ENCODE measurements at regions not wholly inside any gene's neighbourhood (a gene's known extent, or its start where the extent isn't known, plus 50 kb on each side); places are given as distances from the start of the nearest gene placed in this dataset.

- no peaks in the 10 kb centered on the region for H3K9me1 ChIP-seq (ENCODE audit: insufficient read depth, low read length)
- no peak overlapping the region for H4K91ac ChIP-seq (ENCODE audit: insufficient read depth, low read depth, low read length)
- H2AFZ ChIP-seq (replicated peaks; ENCODE audit: low read length, poor library complexity): no peak overlapping the region
- no TSS peak for BruUV-seq (replicated peaks)
- H3K4me2 ChIP-seq (ENCODE audit: low read depth, low read length): no peak overlapping the region
- WGBS, 2 experiments (ENCODE audit: extremely low coverage in 2 of 2, insufficient read length in 1 of 2): no CpG with 5 or more reads among the region's 1 CpG
- H3K18ac ChIP-seq (ENCODE audit: low read depth, low read length): no peak overlapping the region
- H4K5ac ChIP-seq (ENCODE audit: low read depth, low read length): no peak overlapping the region
- H3K4me1 ChIP-seq (ENCODE audit: control insufficient read depth, insufficient read depth, low read length): no peaks in the 10 kb centered on the region
- no peaks in the 10 kb centered on the region for H3K27me3 ChIP-seq (ENCODE audit: control insufficient read depth, insufficient read depth, low read length)
- ATAC-seq (ENCODE audit: low read depth) (no peak), DNase-seq (no peak)
- H3K14ac ChIP-seq (replicated peaks; ENCODE audit: low read depth, low read length): no peak overlapping the region
- TF ChIP-seq SMC3 (IDR thresholded peaks at IDR 0.05; ENCODE audit: low read depth, low read length) (no peak), RCOR1 (IDR thresholded peaks at IDR 0.05; ENCODE audit: insufficient replicate concordance, low read length) (no peak), USF2 (IDR thresholded peaks at IDR 0.05; ENCODE audit: low read depth, low read length) (no peak), MXI1 (IDR thresholded peaks at IDR 0.05; ENCODE audit: borderline replicate concordance, low read depth, low read length) (no peak), BHLHE40 (IDR thresholded peaks at IDR 0.05; ENCODE audit: low read depth, low read length) (no peak), CEBPB (IDR thresholded peaks at IDR 0.05; ENCODE audit: low read depth, low read length) (no peak), CHD1 (IDR thresholded peaks at IDR 0.05; ENCODE audit: low read depth, low read length) (no peak), POLR2A (IDR thresholded peaks at IDR 0.05; ENCODE audit: low read depth, low read length) (no peak), CTCF (conservative IDR thresholded peaks at IDR 0.05; ENCODE audit: low read depth, low read length) (no peak), FOS (IDR thresholded peaks at IDR 0.05; ENCODE audit: low read depth, low read length) (no peak), RFX5 (IDR thresholded peaks at IDR 0.05; ENCODE audit: low read depth, low read length) (no peak), MAZ (IDR thresholded peaks at IDR 0.05; ENCODE audit: borderline replicate concordance, low read depth, low read length) (no peak), RAD21 (IDR thresholded peaks at IDR 0.05; ENCODE audit: low read length) (no peak), MAFK (IDR thresholded peaks at IDR 0.05; ENCODE audit: low read depth, low read length) (no peak), NFE2L2 (IDR thresholded peaks at IDR 0.05; ENCODE audit: low read depth, low read length) (no peak), ELK1 (IDR thresholded peaks at IDR 0.05; ENCODE audit: borderline replicate concordance, low read depth, low read length) (no peak)
- H2BK15ac ChIP-seq (ENCODE audit: low read depth, low read length): no peak overlapping the region
- H3K56ac ChIP-seq (ENCODE audit: extremely low read depth, insufficient read depth, low read length): no peak overlapping the region
- H2AK9ac ChIP-seq (replicated peaks; ENCODE audit: low read depth, low read length, poor library complexity): no peak overlapping the region
- POLR2A ChIA-PET (ENCODE audit: unreplicated experiment): no interaction called here
- H3K23ac ChIP-seq (ENCODE audit: low read depth, low read length): no peak overlapping the region
- dilution Hi-C loops (cut with HindIII; ENCODE audit: low sequenced_read_pairs, unreplicated experiment): no loop called here
- H3K4ac ChIP-seq (ENCODE audit: low read depth, low read length): no peak overlapping the region
- no peak overlapping the region for H4K8ac ChIP-seq (ENCODE audit: low read depth in 2 of 2, low read length in 2 of 2)
- no peak overlapping the region for H3K27ac ChIP-seq (ENCODE audit: insufficient read depth, low read length)
- intact Hi-C loops (cut with micrococcal nuclease): no loop called here
- no peaks in the 10 kb centered on the region for H4K20me1 ChIP-seq (ENCODE audit: insufficient read depth, low read length)
- H3K9me3 ChIP-seq (ENCODE audit: control insufficient read depth, insufficient read depth, low read length): peaks cover 3% of the 10 kb centered on the region; the same call in 1 of the 2 replicates
- CTCF ChIA-PET: no interaction called here
- no peak overlapping the region for H2AK5ac ChIP-seq (ENCODE audit: low read depth, low read length)
- in situ Hi-C loops (cut with MboI; ENCODE audit: low sequenced_read_pairs): loop anchor here (10.0 kb wide), 1 partner anchor 58 kb away; no protein-coding TSS in a partner anchor
- no peak overlapping the region for H3K9ac ChIP-seq (ENCODE audit: low read depth, low read length)
- no peak overlapping the region for H3K4me3 ChIP-seq (ENCODE audit: insufficient read depth, low read depth, low read length)
- H3K36me3 ChIP-seq (ENCODE audit: control insufficient read depth, insufficient read depth, low read length): no peaks in the 10 kb centered on the region
- H2BK120ac ChIP-seq (ENCODE audit: low read depth, low read length): no peak overlapping the region
- H2BK20ac ChIP-seq (ENCODE audit: low read depth, low read length): no peak overlapping the region
- no peak overlapping the region for H2BK5ac ChIP-seq (ENCODE audit: low read depth, low read length, poor library complexity, severe bottlenecking)
- H3K79me1 ChIP-seq (ENCODE audit: low read depth in 1 of 2, low read length in 2 of 2): no peaks in the 10 kb centered on the region
Observed at GRCh38 chr15:46496491-46497115, 861.8 kb downstream of the SQOR start.

Data from IMR-90 (cell line).